HG02852 (cell line): ENCODE measurements at regions not wholly inside any gene's neighbourhood (a gene's known extent, or its start where the extent isn't known, plus 50 kb on each side); places are given as distances from the start of the nearest gene placed in this dataset.
"Not testable (repeated sequence)": the region's sequence is repeated elsewhere in the genome, so short reads cannot be mapped to it uniquely, and the experiment has no call there.

ENCODE experiments used
- ATAC-seq: cut with Tn5 transposase; IDR thresholded peaks from one replicate; pipeline ENCODE4 v1.9.1; 2021; ENCODE audit warnings: mild to moderate bottlenecking, moderate library complexity; ENCODE audit not compliant: unreplicated experiment

- ATAC-seq = no peak
These were observed 1101.0 kb upstream of the SEMA6A start for GRCh38 chr5:117675646-117676045.

DNA sequence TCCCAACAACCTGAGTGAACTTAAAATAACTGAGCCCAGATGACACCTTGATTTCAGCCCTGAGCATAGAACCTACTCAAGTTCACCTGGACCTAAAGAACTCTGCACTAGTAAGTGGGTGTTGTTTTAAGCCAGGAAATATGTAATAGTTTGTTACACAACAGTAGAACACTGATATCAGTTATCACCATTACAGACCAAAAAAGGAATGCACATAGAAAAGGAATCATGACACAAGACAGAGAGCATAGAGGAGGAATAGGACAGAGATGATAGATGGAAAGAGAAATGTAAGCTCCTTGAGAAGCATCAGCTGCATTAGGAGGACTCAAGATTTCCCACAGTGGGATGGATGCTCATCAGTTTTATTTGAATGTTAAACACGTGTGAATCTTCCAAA lies 1096.9 kb upstream of the SEMA6A start:
- ATAC-seq = no peak

DNA sequence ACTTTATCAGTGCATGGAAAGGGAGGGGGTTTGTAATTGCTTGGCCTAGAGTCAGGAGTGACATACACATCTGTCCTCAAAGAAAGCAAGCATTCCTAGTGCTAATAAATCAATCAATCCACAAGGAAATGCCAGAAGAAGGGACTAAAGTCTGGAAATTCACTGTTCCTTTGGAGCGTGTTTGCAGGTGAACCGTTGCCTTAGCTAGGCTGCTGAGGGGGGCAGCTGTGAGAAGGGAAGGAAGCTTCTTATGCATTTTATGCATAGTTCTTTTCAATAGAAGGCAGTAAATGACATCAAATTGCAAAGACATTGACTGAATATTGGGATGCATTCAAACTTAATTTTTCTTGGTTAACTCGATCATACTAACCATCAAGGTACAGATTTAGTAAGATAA lies 1092.5 kb upstream of the SEMA6A start:
- ATAC-seq = no peak

- no peak for ATAC-seq
These were observed 1090.5 kb upstream of the SEMA6A start for GRCh38 chr5:117665121-117665520.

GRCh38 chr5:117662361-117662760 lies 1087.7 kb upstream of the SEMA6A start:
- ATAC-seq = no peak

- ATAC-seq = no peak
These were observed 1082.9 kb upstream of the SEMA6A start for GRCh38 chr5:117657541-117657940.

- ATAC-seq = no peak
These were observed 1078.3 kb upstream of the SEMA6A start for GRCh38 chr5:117652958-117653280.

GRCh38 chr5:117652036-117652957 lies 1077.7 kb upstream of the SEMA6A start:
- no peak for ATAC-seq

DNA sequence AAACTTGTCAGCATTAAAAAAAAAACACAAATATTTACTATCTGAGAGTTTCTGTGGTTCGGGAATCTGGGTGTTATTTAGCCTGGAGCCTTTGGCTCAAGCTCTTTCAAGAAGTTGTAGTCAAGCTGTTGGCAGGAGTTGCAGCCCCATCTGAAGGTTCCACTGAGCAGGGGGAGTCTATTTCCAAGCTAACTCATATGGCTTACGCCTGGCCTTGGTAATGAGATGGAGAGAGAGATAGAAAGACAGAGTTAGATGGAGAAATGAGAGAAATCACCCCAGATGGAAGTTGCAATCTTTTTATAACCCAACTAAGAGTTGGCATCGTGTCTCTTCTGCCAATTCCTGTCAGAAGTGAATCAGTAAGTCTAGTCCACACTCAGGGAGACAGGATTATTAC lies 1075.2 kb upstream of the SEMA6A start:
- ATAC-seq = no peak

- ATAC-seq = no peak
These were observed 1070.8 kb upstream of the SEMA6A start for GRCh38 chr5:117645400-117645799.

DNA sequence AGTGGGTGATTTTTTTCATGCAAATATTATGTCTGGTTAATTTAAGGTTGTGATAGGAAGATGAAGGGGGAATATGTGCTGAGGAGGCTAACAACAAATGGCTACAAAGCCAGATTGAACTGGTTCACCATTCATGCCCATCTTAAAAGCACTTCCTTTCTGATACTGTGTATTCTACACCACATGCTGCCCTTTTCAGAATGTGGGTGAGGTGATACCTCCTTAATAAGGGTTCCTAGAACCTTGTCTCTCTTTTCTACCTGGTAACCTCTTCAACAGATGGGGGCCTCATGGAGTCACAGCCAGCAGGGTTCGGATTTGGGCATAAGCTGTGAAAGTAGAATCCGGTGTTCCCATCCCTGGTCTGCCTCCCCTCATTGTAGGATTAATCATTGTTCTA lies 1064.0 kb upstream of the SEMA6A start:
- no peak for ATAC-seq

DNA sequence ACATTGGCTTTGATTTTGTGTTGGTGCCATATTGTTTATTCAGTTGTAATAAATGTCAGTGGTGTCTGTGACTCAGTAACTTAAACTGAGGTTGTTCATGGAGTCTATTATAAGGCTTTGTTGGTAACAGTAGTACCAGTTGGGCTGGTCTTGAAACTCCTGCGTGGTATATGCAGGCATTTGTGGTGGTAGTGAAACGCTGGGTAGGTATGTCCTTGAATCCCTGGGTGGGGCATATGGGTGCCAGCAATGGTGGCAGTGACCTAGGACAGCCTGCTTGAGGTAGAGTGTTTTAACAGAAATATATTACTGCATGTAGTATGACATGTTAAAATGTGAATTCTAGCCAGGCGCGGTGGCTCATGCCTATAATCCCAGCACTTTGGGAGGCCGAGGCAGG lies 1058.5 kb upstream of the SEMA6A start:
- ATAC-seq = no peak

GRCh38 chr5:117624201-117624600 lies 1049.6 kb upstream of the SEMA6A start:
- ATAC-seq = no peak

- no peak for ATAC-seq
These were observed 1048.6 kb upstream of the SEMA6A start for GRCh38 chr5:117623042-117623805.

DNA sequence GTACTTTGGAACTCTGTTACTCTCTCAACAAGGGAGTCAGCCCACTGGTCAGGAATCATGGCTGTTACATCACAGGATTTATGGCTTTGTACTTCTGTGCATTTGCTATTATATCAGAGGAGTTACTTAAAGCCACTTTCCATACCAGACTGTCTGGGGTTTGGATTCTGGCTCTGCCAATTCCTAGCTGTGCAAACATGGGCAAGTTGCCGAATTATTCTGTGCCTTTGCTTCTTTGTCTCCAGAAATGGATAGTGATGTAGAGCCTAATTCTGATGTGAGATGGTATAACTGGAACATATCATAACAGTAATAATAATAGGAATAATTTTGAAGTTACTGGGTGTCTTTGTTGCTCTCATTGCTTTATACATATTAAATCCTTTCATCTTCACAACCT lies 1047.3 kb upstream of the SEMA6A start:
- no peak for ATAC-seq

- ATAC-seq = no peak
These were observed 1040.6 kb upstream of the SEMA6A start for GRCh38 chr5:117615226-117615625.

DNA sequence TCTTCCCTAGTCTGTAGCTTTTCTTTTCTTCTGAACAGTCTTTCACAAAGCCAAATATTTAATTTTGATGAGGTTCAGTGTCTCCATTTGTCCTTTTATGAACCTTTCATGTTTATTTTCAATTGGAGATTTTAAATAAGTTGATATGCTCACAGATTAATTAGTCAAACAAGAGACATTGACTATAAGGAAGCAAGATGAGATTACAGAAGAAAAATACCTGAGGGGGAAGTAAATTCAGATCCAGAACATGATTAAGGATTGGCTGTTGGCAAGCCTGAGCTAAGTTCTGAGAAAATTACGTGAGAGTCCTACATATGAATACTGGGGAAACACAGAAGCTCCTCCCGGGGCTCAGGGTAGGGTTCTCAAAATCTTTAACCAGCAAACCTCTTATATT lies 1039.8 kb upstream of the SEMA6A start:
- ATAC-seq = no peak

DNA sequence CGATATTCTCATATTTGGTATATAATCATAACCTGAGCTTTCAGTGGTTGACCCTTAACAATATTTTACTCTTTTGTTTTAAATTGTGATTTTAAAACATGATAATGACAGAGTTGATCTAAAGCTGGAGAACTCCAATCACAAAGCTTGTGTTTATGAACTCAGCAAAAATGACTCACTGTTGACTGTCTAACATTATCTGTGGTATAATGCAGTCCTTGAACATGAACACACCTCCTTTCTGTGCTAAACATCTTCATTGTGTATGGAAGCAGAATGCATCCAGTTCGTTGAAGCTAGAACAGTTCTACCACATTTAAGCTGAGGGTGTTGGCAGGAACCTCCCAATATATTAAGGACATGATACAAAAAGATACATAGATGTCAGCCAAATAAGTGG lies 1030.2 kb upstream of the SEMA6A start:
- no peak for ATAC-seq

DNA sequence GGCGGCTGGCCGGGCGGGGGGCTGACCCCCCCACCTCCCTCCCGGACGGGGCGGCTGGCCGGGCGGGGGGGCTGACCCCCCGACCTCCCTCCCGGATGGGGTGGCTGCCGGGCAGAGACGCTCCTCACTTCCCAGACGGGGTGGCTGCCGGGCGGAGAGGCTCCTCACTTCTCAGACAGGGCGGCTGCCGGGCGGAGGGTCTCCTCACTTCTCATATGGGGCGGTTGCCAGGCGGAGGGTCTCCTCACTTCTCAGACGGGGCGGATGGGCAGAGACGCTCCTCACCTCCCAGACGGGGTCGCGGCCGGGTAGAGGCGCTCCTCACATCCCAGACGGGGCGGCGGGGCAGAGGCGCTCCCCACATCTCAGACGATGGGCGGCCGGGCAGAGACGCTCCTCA lies 1025.2 kb upstream of the SEMA6A start:
- not testable (repeated sequence) for ATAC-seq

GRCh38 chr5:117594166-117594565 lies 1019.5 kb upstream of the SEMA6A start:
- no peak for ATAC-seq

DNA sequence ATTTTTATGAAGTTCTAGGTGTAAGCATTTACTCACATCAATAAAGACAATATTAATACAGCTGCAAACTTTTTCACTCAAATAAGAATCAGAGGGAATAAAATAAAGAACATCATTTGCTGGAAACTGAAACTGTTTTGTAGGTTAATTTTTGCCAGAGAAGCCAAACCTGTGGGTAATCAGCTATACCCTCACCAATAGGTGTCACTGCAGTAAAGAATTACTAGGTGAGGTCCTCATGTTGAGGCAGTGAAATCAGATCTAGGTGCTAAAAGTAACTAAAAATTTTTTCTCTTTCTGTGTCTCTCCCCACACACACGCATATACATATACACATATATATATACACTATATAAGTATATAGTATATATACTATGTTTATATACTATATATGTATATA lies 1016.3 kb upstream of the SEMA6A start:
- ATAC-seq = peak; percentile 62

GRCh38 chr5:117588611-117589010 lies 1014.0 kb upstream of the SEMA6A start:
- no peak for ATAC-seq
